ENCODE measurements at regions not wholly inside any gene's neighbourhood (a gene's known extent, or its start where the extent isn't known, plus 50 kb on each side); places are given as distances from the start of the nearest gene placed in this dataset.

- no peak for TF ChIP-seq CTCF (IDR thresholded peaks at IDR 0.05; ENCODE audit: low read depth, low read length)
- H3K4me3 ChIP-seq (ENCODE audit: low read depth, low read length): no peak overlapping the region
Observed at GRCh38 chr11:92413757-92414513, 189.3 kb downstream of the FAT3 start.

- no peak overlapping the region for H3K4me3 ChIP-seq (ENCODE audit: low read depth, low read length)
Observed at GRCh38 chr11:92416971-92417725, 192.5 kb downstream of the FAT3 start.

GRCh38 chr11:92423115-92424034 lies 198.8 kb downstream of the FAT3 start:
- H3K4me3 ChIP-seq (ENCODE audit: low read depth, low read length): no peak overlapping the region
- no peak for TF ChIP-seq CTCF (IDR thresholded peaks at IDR 0.05; ENCODE audit: low read depth, low read length)

More at GRCh38 chr11:92416971-92417725, 192.5 kb downstream of the FAT3 start:
- TF ChIP-seq CTCF (IDR thresholded peaks at IDR 0.05; ENCODE audit: low read depth, low read length): no peak

GRCh38 chr11:92424281-92424680 lies 199.7 kb downstream of the FAT3 start:
- no peak for TF ChIP-seq CTCF (IDR thresholded peaks at IDR 0.05; ENCODE audit: low read depth, low read length)
- no peak overlapping the region for H3K4me3 ChIP-seq (ENCODE audit: low read depth, low read length)

- H3K4me3 ChIP-seq (ENCODE audit: low read depth, low read length): no peak overlapping the region
- no peak for TF ChIP-seq CTCF (IDR thresholded peaks at IDR 0.05; ENCODE audit: low read depth, low read length)
Observed at GRCh38 chr11:92425127-92425526, 200.5 kb downstream of the FAT3 start.

- no peak overlapping the region for H3K4me3 ChIP-seq (ENCODE audit: low read depth, low read length)
- TF ChIP-seq CTCF (IDR thresholded peaks at IDR 0.05; ENCODE audit: low read depth, low read length): no peak
Observed at GRCh38 chr11:92432515-92432914, 207.9 kb downstream of the FAT3 start.
